ENCODE measurements at regions not wholly inside any gene's neighbourhood (a gene's known extent, or its start where the extent isn't known, plus 50 kb on each side); places are given as distances from the start of the nearest gene placed in this dataset.

DNA sequence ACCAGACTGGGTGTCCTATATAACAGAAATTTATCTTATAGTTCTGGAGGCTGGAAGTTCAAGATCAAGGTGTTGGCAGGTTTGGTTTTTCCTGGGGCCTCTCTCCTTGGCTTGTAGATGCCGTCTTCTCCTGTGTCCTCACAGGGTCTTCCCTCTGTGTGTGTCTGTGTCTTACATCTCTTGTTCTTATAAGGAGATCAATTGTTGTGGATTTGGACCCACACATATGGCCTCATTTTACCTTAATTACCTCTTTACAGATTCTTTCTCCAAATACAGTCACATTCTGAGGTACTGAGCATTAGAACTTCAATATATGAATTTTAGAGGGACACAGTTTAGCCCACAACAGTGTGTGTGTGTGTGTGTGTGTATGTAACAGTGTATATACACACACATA is 74.5 kb downstream of the EDN1 start:
- DNase-seq: no peak
- peaks cover 0 to 5% (median 0%) of the 10 kb centered on the region in 6 donors for H3K9me3 Mint-ChIP-seq
- no peaks in the 10 kb centered on the region for H3K36me3 Mint-ChIP-seq
- H3K27ac Mint-ChIP-seq: no peak overlapping the region
- no peaks in the 10 kb centered on the region for H3K4me1 Mint-ChIP-seq
- peaks cover 0 to 6% (median 1%) of the 10 kb centered on the region in 3 donors for H3K27me3 Mint-ChIP-seq (ENCODE audit: low read depth in 3 of 3)
- no peak overlapping the region for H3K4me3 Mint-ChIP-seq

GRCh38 chr6:12366731-12367130 is 76.6 kb downstream of the EDN1 start:
- Mint-ChIP-seq H3K27ac (no peak overlapping the region), H3K4me1 (no peaks in the 10 kb centered on the region), H3K36me3 (no peaks in the 10 kb centered on the region), H3K4me3 (no peak overlapping the region), H3K9me3 (peaks cover 0 to 5% (median 0%) of the 10 kb centered on the region in 6 donors), H3K27me3 (ENCODE audit: low read depth in 3 of 3) (peaks cover 0 to 8% (median 1%) of the 10 kb centered on the region in 3 donors)
- no peak for DNase-seq

- DNase-seq: no peak
- no peaks in the 10 kb centered on the region for H3K4me1 Mint-ChIP-seq
- peaks cover 0 to 8% (median 1%) of the 10 kb centered on the region in 3 donors for H3K27me3 Mint-ChIP-seq (ENCODE audit: low read depth in 3 of 3)
- H3K9me3 Mint-ChIP-seq: peaks cover 0 to 5% (median 0%) of the 10 kb centered on the region in 6 donors
- H3K27ac Mint-ChIP-seq: no peak overlapping the region
- no peaks in the 10 kb centered on the region for H3K36me3 Mint-ChIP-seq
- no peak overlapping the region for H3K4me3 Mint-ChIP-seq
Observed at GRCh38 chr6:12367412-12367811, 77.3 kb downstream of the EDN1 start.

DNA sequence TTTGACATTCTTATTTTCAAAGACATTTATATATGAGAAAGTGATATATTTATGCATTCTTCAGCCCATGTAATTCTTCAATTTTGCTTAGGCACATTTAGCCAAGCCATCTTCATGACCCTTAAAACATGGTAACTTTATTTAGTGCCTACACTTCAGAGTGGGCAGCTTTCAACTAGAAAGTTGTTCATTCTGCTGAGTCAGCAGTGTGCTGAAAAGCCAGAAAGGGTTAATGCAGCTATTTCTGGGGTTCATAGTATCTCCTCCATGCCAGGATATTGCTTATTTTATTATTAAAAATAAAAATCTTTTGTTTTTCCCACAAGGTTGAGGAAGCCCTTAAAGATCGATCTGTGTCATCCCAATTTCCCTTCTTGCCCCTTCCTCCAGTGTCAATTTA is 79.2 kb downstream of the EDN1 start:
- Mint-ChIP-seq H3K9me3 (peaks cover 0 to 5% (median 0%) of the 10 kb centered on the region in 6 donors), H3K36me3 (no peaks in the 10 kb centered on the region), H3K4me3 (no peak overlapping the region), H3K27me3 (ENCODE audit: low read depth in 3 of 3) (peaks cover 0 to 8% (median 1%) of the 10 kb centered on the region in 3 donors), H3K4me1 (no peaks in the 10 kb centered on the region), H3K27ac (no peak overlapping the region)
- no peak for DNase-seq

DNA sequence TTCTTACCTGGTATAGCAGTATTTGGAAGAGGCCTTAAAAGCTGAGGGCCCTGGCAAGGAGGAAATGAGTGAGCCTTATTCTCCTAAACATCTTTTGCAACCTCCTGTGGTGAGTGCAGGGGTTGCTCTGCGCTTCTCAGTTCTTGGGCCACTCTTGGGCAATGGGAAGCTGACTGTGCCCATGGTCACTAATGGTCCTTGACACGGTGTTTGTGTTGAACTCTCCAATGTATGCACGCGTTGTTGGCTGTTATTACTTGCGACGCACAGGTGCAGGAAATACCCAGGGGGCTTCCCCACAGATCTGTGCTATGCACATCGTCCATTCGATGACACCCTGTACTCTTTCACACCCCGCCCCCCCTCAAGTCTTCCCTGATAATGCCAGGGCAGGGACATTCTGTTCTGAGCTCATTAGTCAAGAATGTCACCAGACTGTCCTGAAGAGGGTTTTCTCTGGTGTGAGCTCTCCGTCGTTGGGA is 79.7 kb downstream of the EDN1 start:
- Mint-ChIP-seq H3K36me3 (no peaks in the 10 kb centered on the region), H3K27me3 (ENCODE audit: low read depth in 3 of 3) (peaks cover 0 to 8% (median 1%) of the 10 kb centered on the region in 3 donors), H3K27ac (no peak overlapping the region), H3K4me1 (no peaks in the 10 kb centered on the region), H3K4me3 (no peak overlapping the region), H3K9me3 (peaks cover 0 to 5% (median 0%) of the 10 kb centered on the region in 6 donors)
- no peak for DNase-seq

DNA sequence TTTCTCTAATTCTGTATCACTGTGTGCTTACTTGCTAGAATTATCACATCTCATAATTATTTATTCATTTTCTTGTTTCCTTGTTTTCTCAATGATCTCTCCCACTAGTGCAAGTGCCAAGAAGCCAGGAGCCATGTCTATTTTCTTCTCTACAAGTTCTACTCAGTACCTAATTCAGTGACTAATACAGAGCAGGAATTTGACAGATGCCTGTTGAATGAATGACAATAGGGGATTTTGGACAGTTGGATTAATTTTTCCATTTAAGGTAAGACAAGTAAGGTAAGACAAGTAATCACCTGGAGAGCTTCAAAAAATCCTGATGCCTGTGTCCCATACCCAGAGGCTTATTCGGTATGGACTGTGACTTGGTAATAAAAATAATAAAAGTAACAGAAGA is 81.0 kb downstream of the EDN1 start:
- no peaks in the 10 kb centered on the region for H3K36me3 Mint-ChIP-seq
- H3K4me3 Mint-ChIP-seq: no peak overlapping the region
- DNase-seq: no peak
- no peak overlapping the region for H3K27ac Mint-ChIP-seq
- H3K4me1 Mint-ChIP-seq: no peaks in the 10 kb centered on the region
- H3K27me3 Mint-ChIP-seq (ENCODE audit: low read depth in 3 of 3): peaks cover 0 to 10% (median 0%) of the 10 kb centered on the region in 3 donors
- H3K9me3 Mint-ChIP-seq: peaks cover 0 to 5% (median 0%) of the 10 kb centered on the region in 6 donors

DNA sequence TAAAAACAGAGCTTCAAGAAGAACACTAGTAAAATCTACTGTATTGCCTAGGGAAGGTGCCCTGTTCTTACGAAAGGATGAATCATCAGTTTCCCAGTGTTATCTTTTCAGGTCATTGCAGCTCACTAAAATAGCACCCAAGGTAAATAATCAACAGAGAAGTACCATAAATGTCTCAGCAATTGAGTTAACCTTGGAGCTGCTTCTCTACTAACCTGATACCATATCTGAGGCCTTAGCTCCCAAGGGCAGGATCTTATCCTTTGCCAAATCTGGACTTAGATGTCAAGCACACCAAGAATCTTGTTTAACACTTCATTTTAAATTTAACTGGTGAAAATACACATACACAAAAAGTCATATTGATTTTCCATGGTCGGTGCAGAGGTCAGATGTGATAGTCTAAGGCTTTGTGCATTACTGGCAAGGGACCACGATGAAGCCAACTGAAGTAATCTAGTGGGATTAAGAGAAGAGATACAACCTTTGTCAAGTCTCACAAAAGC is 81.5 kb downstream of the EDN1 start:
- peaks cover 0 to 3% (median 0%) of the 10 kb centered on the region in 6 donors for H3K9me3 Mint-ChIP-seq
- H3K36me3 Mint-ChIP-seq: no peaks in the 10 kb centered on the region
- no peak overlapping the region for H3K4me3 Mint-ChIP-seq
- peaks cover 0 to 10% (median 0%) of the 10 kb centered on the region in 3 donors for H3K27me3 Mint-ChIP-seq (ENCODE audit: low read depth in 3 of 3)
- no peak overlapping the region for H3K27ac Mint-ChIP-seq
- no peak for DNase-seq
- H3K4me1 Mint-ChIP-seq: no peaks in the 10 kb centered on the region

DNA sequence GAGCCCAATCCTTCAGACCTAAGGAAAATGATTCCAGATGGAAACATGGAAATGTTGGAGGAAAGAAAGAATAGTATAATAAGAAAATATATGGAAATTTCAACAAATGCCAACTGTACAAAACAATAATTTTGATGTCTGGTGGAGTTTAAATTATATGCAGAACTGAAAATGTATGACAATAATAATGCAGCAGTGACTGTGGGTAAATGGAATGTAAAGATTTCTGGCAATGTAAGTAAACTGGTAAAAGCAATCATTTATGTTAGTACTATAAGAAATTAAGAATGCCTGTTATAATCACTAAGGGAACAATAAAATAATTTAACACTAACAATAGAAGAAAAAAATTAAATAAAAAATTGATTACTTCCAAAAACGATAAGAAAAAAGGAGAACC is 89.0 kb downstream of the EDN1 start:
- H3K9me3 Mint-ChIP-seq: peaks cover 0 to 3% (median 0%) of the 10 kb centered on the region in 6 donors
- no peaks in the 10 kb centered on the region for H3K36me3 Mint-ChIP-seq
- no peaks in the 10 kb centered on the region for H3K4me1 Mint-ChIP-seq
- DNase-seq: no peak
- H3K27me3 Mint-ChIP-seq (ENCODE audit: low read depth in 3 of 3): peaks cover 2 to 4% (median 2%) of the 10 kb centered on the region in 3 donors
- no peak overlapping the region for H3K4me3 Mint-ChIP-seq
- H3K27ac Mint-ChIP-seq: no peak overlapping the region

DNA sequence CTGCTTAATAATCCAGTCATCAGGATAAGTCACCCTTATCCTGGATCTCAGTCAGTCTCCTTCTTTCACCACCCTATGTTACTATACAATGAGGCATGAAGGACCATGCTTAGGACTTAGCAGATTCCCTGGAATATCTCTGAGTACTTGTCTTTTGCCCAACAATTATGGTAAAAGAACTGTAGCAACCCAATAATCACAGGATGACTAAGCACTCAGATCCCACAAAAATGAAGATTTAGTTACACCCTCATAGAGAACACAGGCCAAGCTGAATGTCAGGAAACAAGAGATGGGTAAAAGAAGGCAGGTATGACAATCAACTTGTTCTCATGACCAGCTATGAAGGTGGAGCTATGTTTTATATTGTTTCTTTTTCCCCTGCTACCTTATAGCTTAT is 91.4 kb downstream of the EDN1 start:
- no peaks in the 10 kb centered on the region for H3K36me3 Mint-ChIP-seq
- H3K9me3 Mint-ChIP-seq: peaks cover 0 to 3% (median 0%) of the 10 kb centered on the region in 6 donors
- H3K27me3 Mint-ChIP-seq (ENCODE audit: low read depth in 3 of 3): peaks cover 2 to 3% (median 2%) of the 10 kb centered on the region in 3 donors
- no peaks in the 10 kb centered on the region for H3K4me1 Mint-ChIP-seq
- DNase-seq: no peak
- H3K4me3 Mint-ChIP-seq: no peak overlapping the region
- no peak overlapping the region for H3K27ac Mint-ChIP-seq

- H3K4me1 Mint-ChIP-seq: no peaks in the 10 kb centered on the region
- no peaks in the 10 kb centered on the region for H3K9me3 Mint-ChIP-seq
- H3K27me3 Mint-ChIP-seq (ENCODE audit: low read depth in 3 of 3): peaks cover 2 to 6% (median 2%) of the 10 kb centered on the region in 3 donors
- no peak overlapping the region for H3K27ac Mint-ChIP-seq
- DNase-seq: no peak
- H3K36me3 Mint-ChIP-seq: no peaks in the 10 kb centered on the region
- H3K4me3 Mint-ChIP-seq: no peak overlapping the region
Observed at GRCh38 chr6:12383448-12383847, 93.3 kb downstream of the EDN1 start.

DNA sequence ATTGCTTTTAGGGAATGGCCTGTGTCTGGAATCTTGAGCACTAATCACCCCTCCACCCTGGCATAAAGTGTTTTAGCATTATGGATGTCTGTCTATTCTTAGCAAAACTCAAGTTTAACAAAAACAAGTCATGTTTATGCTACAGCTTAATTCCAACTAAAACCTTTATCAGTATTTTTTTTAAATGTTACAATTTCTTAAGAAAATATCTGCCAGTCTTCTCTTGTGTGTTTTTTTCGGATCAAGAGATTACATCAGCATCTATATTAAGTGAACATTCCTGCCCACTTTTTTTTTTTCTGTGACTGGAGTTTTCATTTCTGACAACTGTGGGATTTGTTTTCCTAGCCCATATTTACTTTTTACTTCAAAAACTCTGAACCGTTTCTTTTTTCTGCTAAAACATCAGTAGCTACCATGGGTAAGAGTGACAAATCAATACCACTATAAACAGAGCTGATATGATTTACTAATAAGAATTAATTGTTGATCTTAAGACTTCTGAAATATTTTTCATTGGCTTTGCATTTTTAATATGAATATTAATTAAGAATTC is 94.3 kb downstream of the EDN1 start:
- DNase-seq: no peak
- Mint-ChIP-seq H3K27me3 (ENCODE audit: low read depth in 3 of 3) (peaks cover 2 to 6% (median 2%) of the 10 kb centered on the region in 3 donors), H3K4me1 (no peaks in the 10 kb centered on the region), H3K36me3 (no peaks in the 10 kb centered on the region), H3K27ac (no peak overlapping the region), H3K9me3 (no peaks in the 10 kb centered on the region), H3K4me3 (no peak overlapping the region)

DNA sequence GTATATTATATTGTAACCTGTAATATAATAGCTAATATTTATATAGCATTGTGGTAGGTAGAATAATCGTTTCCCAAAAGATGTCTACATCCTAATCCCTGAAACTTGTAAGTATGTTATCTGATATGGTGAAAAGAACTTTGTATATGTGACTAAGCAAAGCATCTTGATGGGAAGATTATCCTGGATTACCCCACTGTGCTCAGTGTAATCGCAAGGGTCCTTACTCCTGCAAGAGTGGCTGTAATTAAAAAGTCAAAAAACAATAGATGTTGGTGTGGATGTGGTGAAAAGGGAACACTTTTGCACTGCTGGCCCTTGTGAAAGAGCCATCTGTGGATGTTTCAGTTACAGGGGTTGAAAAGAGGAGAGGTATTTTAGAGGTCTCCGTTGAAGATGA is 95.2 kb downstream of the EDN1 start:
- Mint-ChIP-seq H3K36me3 (no peaks in the 10 kb centered on the region), H3K4me3 (no peak overlapping the region), H3K4me1 (no peaks in the 10 kb centered on the region), H3K27ac (no peak overlapping the region), H3K27me3 (ENCODE audit: low read depth in 3 of 3) (peaks cover 0 to 6% (median 2%) of the 10 kb centered on the region in 3 donors), H3K9me3 (no peaks in the 10 kb centered on the region)
- DNase-seq: no peak

- H3K36me3 Mint-ChIP-seq: no peaks in the 10 kb centered on the region
- peaks cover 0 to 3% (median 0%) of the 10 kb centered on the region in 6 donors for H3K9me3 Mint-ChIP-seq
- H3K4me3 Mint-ChIP-seq: no peak overlapping the region
- no peaks in the 10 kb centered on the region for H3K4me1 Mint-ChIP-seq
- H3K27me3 Mint-ChIP-seq (ENCODE audit: low read depth in 3 of 3): peaks cover 0 to 6% (median 2%) of the 10 kb centered on the region in 3 donors
- DNase-seq: no peak
- H3K27ac Mint-ChIP-seq: no peak overlapping the region
Observed at GRCh38 chr6:12386816-12387215, 96.7 kb downstream of the EDN1 start.

DNA sequence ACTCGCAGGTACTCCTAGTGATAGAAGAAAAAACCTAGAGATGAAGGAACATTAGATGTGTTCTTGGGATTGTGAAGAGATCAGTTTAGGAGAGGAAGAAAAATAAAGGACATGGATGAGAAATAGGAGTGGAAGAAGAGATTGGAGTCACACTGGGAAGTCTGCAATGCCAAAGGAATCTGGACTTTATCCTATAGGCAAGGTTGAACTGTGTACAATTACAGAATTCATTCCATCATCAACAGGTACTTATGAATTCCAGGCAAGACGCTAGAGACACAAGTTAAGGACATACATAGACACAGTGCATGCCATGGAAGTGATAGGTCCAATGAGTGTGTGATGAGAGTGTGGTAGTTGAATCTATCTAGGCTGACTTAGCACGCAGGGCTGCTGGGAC is 101.3 kb downstream of the EDN1 start:
- Mint-ChIP-seq H3K27ac (no peak overlapping the region), H3K36me3 (no peaks in the 10 kb centered on the region), H3K9me3 (peaks cover 0 to 5% (median 0%) of the 10 kb centered on the region in 6 donors), H3K4me3 (no peak overlapping the region), H3K27me3 (ENCODE audit: low read depth in 3 of 3) (peaks cover 0 to 3% (median 1%) of the 10 kb centered on the region in 3 donors), H3K4me1 (no peaks in the 10 kb centered on the region)
- DNase-seq: no peak

GRCh38 chr6:12392490-12392889 is 102.3 kb downstream of the EDN1 start:
- no peak overlapping the region for H3K27ac Mint-ChIP-seq
- no peaks in the 10 kb centered on the region for H3K36me3 Mint-ChIP-seq
- peaks cover 0 to 5% (median 0%) of the 10 kb centered on the region in 6 donors for H3K9me3 Mint-ChIP-seq
- peaks cover 0 to 1% (median under 1%) of the 10 kb centered on the region in 3 donors for H3K27me3 Mint-ChIP-seq (ENCODE audit: low read depth in 3 of 3)
- DNase-seq: no peak
- H3K4me3 Mint-ChIP-seq: no peak overlapping the region
- no peaks in the 10 kb centered on the region for H3K4me1 Mint-ChIP-seq
